Calu3 (cell line): ENCODE measurements at regions not wholly inside any gene's neighbourhood (a gene's known extent, or its start where the extent isn't known, plus 50 kb on each side); places are given as distances from the start of the nearest gene placed in this dataset.
A peak's percentile ranks its signal among the peaks of the same experiment; 100 is the strongest.

Experiments
- BruUV-seq: library from RNA; stranded (reverse); fragments of 400-500 nt; replicated peaks from 2 replicates; lab custom pipeline; 2021; lab: Mats Ljungman, UMichigan
- CTCF ChIA-PET: fragments of 300-600 bp; sonication (Branson Sonifier 250); formaldehyde crosslinking; loops from one replicate; lab custom pipeline; 2022; ENCODE audit warnings: antibody characterized with exemption; lab: Charles Lee
- DNase-seq: peaks from one replicate; pipeline ENCODE4 v3.0.0; 2022
- H3K27ac Mint-ChIP-seq: one replicate; pipeline ENCODE4 v1.8.0; 2022; ENCODE audit warnings: mixed read lengths; ENCODE audit not compliant: unreplicated experiment
- H3K27me3 Mint-ChIP-seq: one replicate; pipeline ENCODE4 v1.8.0; 2022; ENCODE audit warnings: mixed read lengths; ENCODE audit not compliant: unreplicated experiment
- H3K36me3 Mint-ChIP-seq: one replicate; pipeline ENCODE4 v1.8.0; 2022; ENCODE audit warnings: mild to moderate bottlenecking, moderate library complexity, mixed read lengths; ENCODE audit not compliant: insufficient read depth, unreplicated experiment
- H3K4me1 Mint-ChIP-seq: one replicate; pipeline ENCODE4 v1.8.0; 2022; ENCODE audit warnings: mild to moderate bottlenecking, low read depth, mixed read lengths; ENCODE audit not compliant: unreplicated experiment
- H3K4me3 Mint-ChIP-seq: one replicate; pipeline ENCODE4 v1.8.0; 2022; ENCODE audit warnings: mild to moderate bottlenecking, low read depth, moderate library complexity, mixed read lengths; ENCODE audit not compliant: unreplicated experiment
- H3K9me3 Mint-ChIP-seq: one replicate; pipeline ENCODE4 v1.8.0; 2022; ENCODE audit warnings: low read depth, mixed read lengths; ENCODE audit not compliant: unreplicated experiment
- intact Hi-C: fragments of 100-400 bp; cut with micrococcal nuclease; formaldehyde crosslinking; loops from one replicate; pipeline ENCODE4 v1.10.0; 2022; ENCODE audit not compliant: unreplicated experiment
- TF ChIP-seq, protein P1 (sequence below): fragments of 200-600 bp; IDR thresholded peaks from one replicate; pipeline ENCODE4 v1.8.0; 2022; ENCODE audit warnings: antibody characterized with exemption; ENCODE audit not compliant: unreplicated experiment

- no peak for DNase-seq
- Mint-ChIP-seq H3K36me3 (no peaks in the 10 kb centered on the region), H3K9me3 (no peaks in the 10 kb centered on the region), H3K4me3 (no peak overlapping the region), H3K27ac (no peak overlapping the region), H3K27me3 (no peaks in the 10 kb centered on the region), H3K4me1 (no peaks in the 10 kb centered on the region)
- CTCF ChIA-PET: no interaction called here
- intact Hi-C loops: no loop called here
- TF ChIP-seq, protein P1, sequence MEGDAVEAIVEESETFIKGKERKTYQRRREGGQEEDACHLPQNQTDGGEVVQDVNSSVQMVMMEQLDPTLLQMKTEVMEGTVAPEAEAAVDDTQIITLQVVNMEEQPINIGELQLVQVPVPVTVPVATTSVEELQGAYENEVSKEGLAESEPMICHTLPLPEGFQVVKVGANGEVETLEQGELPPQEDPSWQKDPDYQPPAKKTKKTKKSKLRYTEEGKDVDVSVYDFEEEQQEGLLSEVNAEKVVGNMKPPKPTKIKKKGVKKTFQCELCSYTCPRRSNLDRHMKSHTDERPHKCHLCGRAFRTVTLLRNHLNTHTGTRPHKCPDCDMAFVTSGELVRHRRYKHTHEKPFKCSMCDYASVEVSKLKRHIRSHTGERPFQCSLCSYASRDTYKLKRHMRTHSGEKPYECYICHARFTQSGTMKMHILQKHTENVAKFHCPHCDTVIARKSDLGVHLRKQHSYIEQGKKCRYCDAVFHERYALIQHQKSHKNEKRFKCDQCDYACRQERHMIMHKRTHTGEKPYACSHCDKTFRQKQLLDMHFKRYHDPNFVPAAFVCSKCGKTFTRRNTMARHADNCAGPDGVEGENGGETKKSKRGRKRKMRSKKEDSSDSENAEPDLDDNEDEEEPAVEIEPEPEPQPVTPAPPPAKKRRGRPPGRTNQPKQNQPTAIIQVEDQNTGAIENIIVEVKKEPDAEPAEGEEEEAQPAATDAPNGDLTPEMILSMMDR: no peak
- BruUV-seq: no TSS peak
Observed at GRCh38 chr13:105778196-105778595, 757.3 kb downstream of the EFNB2 start.

DNA sequence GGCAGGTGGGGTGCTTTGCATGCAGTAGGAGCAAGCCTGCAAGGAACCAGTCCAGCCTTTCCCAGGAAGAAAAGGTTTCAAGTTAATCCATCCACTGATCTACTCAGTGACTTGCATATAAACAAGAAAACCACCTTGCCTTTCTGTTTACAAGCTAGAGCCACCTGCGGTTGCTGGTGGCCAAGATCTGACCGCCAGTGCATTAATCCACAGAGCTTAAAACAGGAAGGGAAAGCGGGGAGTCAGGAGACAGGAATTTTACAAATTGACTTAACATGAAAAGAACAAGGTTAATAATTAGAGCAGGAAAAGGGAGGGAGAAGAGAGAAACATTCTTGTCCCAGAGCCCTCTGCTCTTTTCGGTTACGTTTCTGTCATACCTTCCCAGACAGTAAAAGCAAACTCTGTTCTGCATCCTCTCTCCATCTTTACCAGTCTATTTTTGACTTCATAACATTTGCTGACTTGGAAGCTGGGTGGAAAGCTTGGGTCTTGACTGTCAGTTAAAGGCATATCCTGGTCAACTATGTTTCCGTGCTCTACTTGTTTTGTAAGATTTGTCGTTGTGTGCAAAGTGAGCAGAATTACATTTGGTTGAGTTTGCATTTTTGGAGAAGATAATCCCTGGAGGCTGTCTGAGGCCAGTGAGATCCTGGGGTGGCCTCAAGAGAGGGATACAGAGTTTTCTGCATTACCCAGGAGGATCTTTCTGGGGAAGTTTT, 760.6 kb downstream of the EFNB2 start:
- TF ChIP-seq, protein P1: no peak
- Mint-ChIP-seq H3K36me3 (no peaks in the 10 kb centered on the region), H3K4me3 (peak overlapping the region; percentile 27), H3K9me3 (no peaks in the 10 kb centered on the region), H3K27me3 (no peaks in the 10 kb centered on the region), H3K27ac (no peak overlapping the region), H3K4me1 (no peaks in the 10 kb centered on the region)
- peak; percentile 33 for DNase-seq
- CTCF ChIA-PET: interaction anchor here (0.9 kb wide), 1 partner anchor 146 kb away, joined by 3 read pairs; no protein-coding TSS in a partner anchor
- BruUV-seq: no TSS peak
- intact Hi-C loops: no loop called here

DNA sequence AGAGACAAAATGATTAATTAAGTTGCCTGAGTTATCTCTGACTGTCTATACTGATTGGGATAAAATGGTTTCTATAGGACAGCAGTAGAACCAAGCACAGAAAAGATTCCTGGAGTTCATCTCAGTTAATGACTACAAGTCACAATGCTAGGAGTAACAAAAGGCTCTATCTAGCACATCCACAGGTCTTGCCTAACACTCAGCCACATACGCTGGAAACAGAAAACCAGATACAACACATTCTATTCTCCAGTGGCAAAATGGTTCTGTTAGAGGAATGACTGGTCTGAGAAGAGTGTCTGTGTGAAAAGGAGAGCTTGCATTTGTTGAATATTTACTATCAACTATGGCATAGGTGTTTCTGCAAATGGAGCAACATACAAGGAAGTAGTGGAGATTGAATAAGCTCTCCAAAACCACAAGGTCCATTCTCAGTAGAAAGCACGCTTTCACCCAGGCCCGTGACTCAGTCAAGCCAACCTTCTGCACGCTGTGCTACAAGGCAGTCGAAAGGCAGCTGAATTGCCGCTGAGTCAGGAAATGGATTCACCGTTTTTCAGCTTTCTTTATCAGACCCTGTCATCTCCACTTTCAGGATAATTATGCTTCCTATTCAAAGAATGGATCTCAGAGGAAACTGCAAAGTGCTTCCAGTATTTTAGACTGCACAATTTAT, 761.5 kb downstream of the EFNB2 start:
- H3K4me1 Mint-ChIP-seq: no peaks in the 10 kb centered on the region
- CTCF ChIA-PET: interaction anchor here (0.9 kb wide), 1 partner anchor 147 kb away, joined by 3 read pairs; no protein-coding TSS in a partner anchor
- no peak overlapping the region for H3K27ac Mint-ChIP-seq
- intact Hi-C loops: no loop called here
- no TSS peak for BruUV-seq
- peak; percentile 4 for DNase-seq
- H3K4me3 Mint-ChIP-seq: no peak overlapping the region
- TF ChIP-seq, protein P1: no peak
- no peaks in the 10 kb centered on the region for H3K27me3 Mint-ChIP-seq
- no peaks in the 10 kb centered on the region for H3K36me3 Mint-ChIP-seq
- no peaks in the 10 kb centered on the region for H3K9me3 Mint-ChIP-seq

DNA sequence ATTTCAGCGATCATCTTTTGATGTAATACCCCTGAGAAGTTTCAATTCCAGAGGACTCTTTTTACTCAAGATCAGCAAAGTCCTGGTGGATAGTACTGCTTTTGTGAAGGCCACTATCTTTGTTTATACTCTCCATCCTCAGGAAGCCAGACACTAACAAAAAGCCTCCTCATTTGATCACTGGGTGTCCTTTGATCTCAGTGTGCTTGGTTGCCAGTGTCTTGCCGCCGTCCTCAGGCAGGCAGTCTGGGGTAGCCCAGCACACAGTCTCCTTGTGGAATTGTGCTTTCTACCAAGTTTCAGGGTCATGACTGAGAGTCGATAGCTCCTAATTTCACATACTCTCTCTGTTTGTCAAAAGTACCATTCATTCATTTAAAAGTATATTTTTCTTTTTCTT, 762.2 kb downstream of the EFNB2 start:
- intact Hi-C loops: no loop called here
- H3K27ac Mint-ChIP-seq: no peak overlapping the region
- no peak for DNase-seq
- no peak overlapping the region for H3K4me3 Mint-ChIP-seq
- H3K4me1 Mint-ChIP-seq: no peaks in the 10 kb centered on the region
- no peaks in the 10 kb centered on the region for H3K9me3 Mint-ChIP-seq
- H3K27me3 Mint-ChIP-seq: no peaks in the 10 kb centered on the region
- TF ChIP-seq, protein P1: no peak
- no TSS peak for BruUV-seq
- H3K36me3 Mint-ChIP-seq: no peaks in the 10 kb centered on the region
- CTCF ChIA-PET: no interaction called here
